ENCODE measurements at regions not wholly inside any gene's neighbourhood (a gene's known extent, or its start where the extent isn't known, plus 50 kb on each side); places are given as distances from the start of the nearest gene placed in this dataset.
"Not testable (repeated sequence)": the region's sequence is repeated elsewhere in the genome, so short reads cannot be mapped to it uniquely, and the experiment has no call there.

DNA sequence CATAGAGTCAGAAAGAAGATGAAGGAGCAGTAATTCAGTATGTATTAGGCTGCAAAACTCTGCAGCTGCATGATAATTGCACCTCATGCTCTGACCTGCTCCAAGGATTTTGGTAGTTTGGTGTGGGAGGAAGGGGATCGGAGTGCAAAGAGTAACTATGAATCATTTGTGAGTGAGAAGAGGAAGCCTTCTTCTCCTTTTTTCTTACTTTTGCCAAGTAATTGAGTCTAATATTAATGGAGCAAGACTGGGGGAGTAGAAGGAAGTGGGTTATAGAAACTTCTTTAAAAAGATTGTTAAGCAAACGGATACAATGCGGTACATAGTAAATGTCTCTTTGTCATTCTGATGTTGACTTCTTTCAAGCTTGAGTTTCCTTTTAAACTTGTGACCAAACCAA, 276.5 kb downstream of the EDEM1 start:
- CTCF ChIA-PET: no interaction called here

DNA sequence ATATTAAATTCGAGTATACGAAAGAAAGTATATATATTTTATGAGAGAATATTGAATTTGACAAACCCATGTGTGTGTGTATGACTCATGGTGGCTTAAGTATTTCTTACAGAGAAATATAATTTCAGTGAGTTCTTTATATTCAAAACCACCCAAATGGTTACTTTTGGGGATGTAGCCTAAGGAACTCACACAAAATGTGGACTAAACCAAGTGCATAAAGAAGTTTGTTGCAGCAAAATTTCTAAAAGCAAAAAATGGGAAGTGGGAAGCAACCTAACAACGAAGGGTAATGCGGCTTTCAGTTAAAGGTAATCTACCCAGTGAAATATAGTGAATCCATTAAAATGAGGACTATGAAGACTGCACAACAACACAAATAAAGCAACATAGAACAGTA, 277.1 kb downstream of the EDEM1 start:
- POLR2A ChIA-PET: no interaction called here

More for the DNA sequence above, 276.5 kb downstream of the EDEM1 start:
- POLR2A ChIA-PET: no interaction called here

DNA sequence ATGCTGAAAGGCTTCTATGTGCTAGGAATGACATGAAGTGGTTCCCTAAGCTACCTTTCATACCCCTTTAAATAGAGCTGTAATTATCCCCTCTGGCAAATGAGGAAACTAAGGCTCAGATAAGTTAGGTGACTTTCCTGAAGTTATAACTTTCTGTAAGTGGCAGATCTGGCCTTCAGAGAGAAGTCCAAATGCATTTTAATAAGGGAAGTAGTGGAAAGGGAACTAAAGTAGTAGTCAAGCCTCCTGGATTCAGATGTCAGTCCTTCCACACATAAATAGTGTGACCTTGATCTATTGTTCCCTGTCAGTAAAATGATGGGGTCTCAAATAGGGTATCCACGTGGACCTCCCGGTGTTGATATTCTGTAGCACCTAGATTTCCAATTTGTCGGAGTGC, 277.7 kb downstream of the EDEM1 start:
- CTCF ChIA-PET: no interaction called here
- POLR2A ChIA-PET: no interaction called here

More for the DNA sequence above, 277.1 kb downstream of the EDEM1 start:
- CTCF ChIA-PET: no interaction called here

DNA sequence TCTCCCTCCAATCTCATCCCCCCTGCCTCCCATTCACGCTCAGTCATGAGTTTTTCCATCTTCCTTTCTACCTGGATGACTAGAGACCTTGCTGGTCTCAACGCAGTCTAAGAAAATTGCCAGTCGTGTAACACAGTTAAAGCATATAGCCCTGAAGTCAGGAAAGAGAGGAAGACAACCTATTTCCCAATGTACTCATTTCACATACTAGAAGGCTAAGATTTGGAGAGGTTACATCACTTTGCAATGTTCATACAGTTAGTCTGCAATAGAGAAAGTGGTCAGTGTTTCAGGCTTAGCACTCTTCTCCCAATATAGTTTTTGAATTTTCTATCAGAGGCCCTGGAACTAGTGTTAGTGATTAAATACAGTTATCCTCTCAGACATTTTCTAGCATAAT, 278.6 kb downstream of the EDEM1 start:
- POLR2A ChIA-PET: no interaction called here
- CTCF ChIA-PET: no interaction called here

DNA sequence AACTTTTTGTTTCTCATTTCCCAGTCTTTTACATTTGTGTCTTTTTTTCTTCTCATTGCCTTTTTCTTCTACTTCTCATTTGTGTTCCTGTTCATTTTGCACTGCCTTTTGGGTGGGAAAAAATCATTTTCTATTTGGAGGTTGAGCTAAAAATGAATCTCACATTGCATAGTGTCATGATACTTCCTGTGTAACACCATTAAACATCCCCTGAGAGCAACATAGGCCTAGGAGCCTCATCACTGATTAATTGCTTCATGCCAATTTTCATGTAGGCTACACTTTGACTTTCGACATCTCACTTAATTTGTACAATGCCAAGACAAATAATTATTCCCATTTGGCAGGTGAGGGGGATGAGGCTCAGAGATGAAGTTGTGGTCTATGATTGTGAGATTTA, 279.2 kb downstream of the EDEM1 start:
- ChIA-PET POLR2A (no interaction called here), CTCF (no interaction called here)

DNA sequence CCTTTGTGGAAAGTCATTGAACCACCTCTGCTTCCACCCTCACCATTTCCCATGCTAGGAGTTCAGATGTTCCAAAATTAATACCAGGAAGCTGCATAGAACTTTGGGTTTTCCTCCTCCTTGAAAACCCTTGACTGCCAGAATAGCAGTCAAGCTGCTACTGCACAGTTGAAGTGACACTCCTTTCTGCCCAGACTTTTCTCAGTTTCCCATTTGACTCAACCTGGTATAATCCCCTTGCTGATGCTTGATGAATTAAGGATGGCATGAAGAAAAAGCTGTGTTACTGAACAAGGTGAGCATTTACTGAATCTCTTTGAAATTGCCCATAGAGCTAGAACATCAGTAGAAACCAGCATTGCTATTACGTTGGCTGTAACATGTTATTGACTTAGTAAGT, 286.0 kb downstream of the EDEM1 start:
- CTCF ChIA-PET: no interaction called here
- POLR2A ChIA-PET: no interaction called here

DNA sequence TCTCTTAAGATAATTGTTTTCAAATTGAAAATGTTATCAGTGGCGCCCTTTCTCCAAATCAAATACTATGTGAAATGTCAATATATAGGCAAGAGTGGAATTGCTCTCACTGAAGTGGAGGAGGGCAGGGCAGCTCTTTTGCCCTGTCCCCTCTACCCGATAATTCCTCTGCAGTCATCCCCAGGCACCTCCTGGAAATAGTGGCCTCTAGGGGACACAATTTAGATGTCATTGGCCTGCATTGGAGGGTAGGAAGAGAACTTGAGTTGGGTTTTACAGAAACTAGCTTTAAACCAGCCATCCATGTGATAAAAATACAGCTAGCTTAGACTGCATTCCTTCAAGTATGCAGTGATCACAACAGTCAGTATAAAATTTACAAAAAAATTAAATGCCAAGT, 288.9 kb downstream of the EDEM1 start:
- CTCF ChIA-PET: no interaction called here
- POLR2A ChIA-PET: no interaction called here

DNA sequence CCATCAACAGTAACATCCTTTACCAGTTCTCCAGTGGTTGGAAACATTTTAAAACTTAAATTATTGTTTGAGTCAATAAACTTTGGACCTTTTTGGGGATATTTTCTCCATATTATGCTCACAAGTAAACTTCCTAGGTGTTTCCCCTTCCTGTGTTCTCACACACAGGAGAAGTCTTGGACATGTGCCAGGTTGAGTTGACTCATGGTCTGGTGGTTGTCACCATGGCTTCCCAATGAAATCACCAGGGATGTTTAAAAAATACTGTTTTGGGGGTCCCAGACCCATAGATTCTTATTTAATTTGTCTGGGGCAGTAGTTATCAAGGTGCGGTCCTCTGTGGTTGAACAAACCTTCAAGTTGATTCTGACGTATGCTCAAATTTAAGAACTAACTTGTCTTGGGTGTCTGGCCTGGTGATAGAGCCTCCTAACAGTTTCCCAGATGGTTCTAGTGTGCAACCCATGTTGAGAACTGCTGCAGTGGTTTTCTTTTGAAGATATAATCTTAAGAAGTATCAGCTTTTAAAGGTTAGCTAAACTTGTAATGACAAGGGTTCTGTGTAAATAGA, 291.8 kb downstream of the EDEM1 start:
- CTCF ChIA-PET: no interaction called here
- POLR2A ChIA-PET: no interaction called here

DNA sequence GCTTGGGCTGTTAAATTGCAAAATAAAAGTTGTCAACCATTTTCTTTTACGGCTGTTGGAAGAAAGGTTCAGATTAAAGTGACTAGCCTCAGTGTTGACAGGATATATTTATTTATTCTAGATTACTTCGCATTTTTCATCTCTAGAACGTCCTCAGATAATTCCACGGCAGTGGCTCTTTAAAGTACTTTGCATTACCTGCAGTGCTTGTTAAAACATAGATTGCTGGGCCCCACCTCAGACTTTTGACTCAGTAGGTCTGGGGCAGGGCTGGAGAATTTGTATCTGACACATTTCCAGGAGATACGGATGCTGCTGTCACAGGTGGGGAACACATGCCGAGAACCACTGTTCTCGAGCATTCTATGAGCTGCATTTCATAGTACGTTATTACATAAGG, 292.7 kb downstream of the EDEM1 start:
- ChIA-PET POLR2A (no interaction called here), CTCF (no interaction called here)

DNA sequence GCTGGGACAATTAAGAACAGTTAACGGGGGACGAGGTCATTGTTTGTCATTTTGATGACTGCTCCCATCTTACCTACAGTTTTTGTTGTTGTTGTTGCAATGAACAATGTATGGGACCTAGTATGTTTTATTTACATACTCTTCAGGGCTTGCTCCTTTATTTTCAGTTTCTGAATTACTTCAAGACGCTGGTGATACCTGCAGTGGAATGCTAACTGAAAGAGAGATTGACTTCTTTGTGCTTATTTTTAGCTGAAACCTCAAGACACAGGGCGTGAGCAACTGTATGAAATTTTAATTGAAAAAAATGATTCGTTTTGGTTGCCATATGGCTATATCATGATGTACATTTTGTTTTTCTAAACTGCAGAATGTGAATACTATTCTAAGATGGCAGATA, 297.9 kb downstream of the EDEM1 start:
- ChIA-PET POLR2A (no interaction called here), CTCF (no interaction called here)

DNA sequence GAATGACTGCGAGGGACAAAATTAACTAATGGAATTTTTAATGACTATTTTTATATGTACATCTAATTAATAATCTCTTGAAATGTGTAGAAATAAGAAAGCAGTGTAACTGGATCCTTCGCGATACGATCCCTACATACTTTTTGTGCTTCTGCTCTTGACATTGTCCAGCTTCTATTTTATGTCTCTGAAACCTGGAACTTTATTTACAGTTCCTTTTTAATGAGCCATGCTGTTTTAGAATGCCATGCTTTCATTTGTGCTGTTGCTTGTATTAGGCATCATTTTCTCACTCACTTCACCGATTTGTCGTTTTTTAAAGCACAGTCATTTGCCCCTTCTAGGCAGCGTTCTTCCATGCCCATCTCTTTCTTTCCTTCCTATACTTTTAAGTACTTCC, 301.3 kb downstream of the EDEM1 start:
- CTCF ChIA-PET: no interaction called here
- POLR2A ChIA-PET: no interaction called here

DNA sequence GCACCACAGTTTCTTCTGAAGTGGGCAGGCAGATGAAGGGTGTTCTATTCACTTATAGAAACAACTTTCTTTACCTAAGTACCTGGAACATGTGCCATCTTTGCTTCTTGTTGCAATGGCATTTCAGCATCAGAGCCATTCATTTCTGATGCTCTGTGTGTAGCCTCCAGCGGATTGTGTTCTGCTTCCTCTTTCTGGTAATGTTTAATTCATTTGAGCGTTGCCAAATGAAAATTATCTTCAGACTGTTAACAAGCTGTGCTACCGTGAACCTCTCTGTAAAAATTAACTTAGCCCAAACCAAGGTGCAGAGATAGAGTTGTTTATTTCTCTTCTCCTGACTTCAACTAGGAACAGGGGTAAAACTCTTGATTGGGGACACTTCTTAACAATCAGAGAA, 302.0 kb downstream of the EDEM1 start:
- POLR2A ChIA-PET: no interaction called here
- CTCF ChIA-PET: no interaction called here

DNA sequence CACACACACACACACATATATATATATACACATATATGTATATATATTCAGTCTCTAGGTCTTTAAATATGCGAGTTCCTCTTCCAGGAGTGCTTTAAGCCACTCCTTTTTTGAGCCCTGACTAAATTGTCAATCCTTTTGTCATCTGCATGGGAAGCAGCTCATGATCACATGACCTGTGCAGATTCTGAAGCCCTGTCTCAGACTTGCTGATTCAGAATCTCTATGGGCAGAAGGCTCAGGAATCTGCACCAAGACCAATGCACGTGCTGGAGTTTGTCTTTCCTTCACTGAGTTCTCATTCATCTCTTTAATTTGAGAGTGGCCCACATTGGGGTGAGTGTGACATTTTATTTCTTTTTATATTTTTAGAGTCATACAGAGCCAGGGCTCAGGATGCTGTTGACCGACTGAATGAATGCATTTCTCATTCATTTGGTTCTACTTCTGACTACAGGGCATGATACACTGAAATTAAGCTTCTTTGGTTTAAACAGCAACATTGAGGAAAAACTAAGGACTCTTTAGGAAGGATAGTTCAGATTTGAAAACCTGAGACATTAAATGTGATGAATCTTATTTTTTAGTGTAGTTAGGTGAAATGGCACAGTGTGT, 307.5 kb downstream of the EDEM1 start:
- ChIA-PET POLR2A (no interaction called here), CTCF (no interaction called here)

DNA sequence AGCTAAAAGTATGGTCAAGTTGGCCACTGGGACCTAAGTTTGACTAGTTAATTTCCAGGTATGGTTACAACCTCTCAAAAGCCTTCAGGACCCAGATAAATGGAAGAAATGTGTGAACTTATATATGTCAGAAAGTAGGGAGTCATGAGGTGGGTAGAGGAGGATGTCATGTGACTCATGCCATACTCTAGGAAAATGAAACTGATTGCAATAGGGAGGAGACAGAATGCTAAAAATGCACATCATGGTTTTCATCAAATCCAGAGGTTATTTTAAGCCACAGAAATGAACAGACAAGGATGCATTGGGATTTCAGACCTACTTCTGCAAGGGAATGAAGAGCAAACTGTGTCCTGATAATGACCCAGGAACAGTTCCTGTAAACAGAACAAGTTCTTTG, 310.0 kb downstream of the EDEM1 start:
- ChIA-PET CTCF (no interaction called here), POLR2A (no interaction called here)

DNA sequence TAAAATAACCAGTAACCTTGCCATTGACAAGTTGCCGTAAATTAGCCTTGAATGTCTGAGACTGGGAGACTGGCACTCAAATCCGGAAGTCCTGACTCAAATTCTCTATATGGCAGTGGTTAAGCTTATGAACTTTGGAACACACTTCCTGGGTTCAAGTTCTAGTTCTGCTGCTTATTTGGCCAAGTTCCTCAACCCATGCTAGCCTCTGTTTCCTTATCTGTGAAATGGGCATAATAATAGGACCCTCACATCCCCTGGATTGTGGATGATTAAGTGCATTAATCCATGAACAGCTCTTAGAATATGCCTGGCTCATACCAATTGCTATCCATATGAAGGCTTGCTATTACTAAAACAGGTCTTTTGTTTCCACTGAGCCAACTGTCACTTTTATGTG, 311.5 kb downstream of the EDEM1 start:
- ChIA-PET POLR2A (no interaction called here), CTCF (no interaction called here)

DNA sequence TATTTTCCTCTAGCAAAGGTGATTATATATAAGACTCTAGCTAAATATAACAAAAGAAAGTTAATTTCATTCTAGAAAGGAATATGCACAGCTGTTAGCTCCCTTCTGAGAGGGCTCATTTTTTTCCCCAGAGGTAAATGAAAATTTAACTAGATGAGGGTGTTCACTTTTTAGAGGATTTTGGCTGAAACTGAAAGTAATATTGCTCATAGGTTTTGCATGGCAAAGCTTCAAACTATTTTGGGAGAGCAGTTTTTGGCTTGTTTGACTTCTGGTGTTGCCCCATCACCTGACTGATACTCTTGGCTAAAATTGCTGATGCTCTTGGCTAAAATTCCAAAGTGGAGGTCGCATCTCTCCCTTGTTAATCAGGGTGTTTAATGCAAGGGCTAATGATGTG, 311.9 kb downstream of the EDEM1 start:
- CTCF ChIA-PET: no interaction called here
- POLR2A ChIA-PET: no interaction called here

DNA sequence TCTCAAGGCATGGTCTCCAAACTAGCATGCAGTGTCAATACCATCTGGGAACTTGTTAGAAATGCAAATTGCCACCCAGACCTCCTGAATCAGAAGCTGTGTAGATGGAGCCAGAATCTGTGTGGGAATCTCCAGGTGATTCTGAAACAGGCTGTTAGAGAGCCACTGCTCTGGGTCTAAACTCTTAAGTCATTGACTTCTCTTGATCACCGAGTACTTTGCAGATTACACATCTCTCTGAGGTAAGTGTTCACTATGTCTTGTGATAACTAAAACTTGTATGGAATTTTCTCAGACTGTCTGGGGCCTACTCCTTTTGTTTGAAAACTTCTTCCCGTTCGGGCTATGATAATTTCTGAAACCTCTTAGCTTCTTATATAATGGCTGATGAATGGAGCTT, 315.6 kb downstream of the EDEM1 start:
- CTCF ChIA-PET: no interaction called here
- POLR2A ChIA-PET: no interaction called here

DNA sequence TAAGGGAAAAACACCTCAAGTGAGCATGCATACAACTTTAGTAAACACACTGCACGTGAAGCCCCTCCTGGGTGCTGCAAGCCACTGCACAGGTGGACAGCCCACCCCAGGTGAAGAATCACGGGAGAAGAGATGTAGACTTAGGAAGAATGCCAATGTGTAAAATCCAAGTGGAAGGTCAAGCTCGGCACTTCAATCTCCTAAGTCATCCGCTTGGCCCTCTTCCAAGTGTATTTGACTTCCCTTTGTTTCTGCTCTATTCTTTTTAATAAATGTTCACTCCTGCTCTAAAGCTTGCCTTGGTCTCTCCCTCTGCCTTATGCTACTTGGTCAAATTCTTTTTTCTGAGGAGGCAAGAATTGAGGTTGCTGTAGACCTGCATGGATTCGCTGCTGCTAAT, 316.6 kb downstream of the EDEM1 start:
- ChIA-PET CTCF (no interaction called here), POLR2A (no interaction called here)

DNA sequence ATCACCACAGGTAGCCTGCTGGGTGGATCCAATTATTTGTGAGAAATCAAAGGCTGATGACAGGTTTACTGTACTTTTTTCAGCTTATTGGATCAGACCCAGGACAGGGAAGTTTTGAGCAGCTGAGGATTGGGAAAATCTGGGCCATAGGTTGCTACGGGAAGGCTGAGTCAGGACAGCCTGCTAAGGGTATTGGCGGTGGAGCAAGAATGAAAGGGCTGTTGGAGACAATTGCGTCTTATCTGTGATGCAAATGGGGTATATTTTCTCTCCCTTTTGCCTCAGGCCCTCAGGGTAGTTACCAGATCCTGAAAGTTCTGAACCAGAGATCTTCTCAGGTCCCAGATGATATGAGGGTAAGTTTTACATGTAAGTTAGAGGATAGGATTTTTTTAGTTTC, 317.7 kb downstream of the EDEM1 start:
- ChIA-PET CTCF (no interaction called here), POLR2A (no interaction called here)

DNA sequence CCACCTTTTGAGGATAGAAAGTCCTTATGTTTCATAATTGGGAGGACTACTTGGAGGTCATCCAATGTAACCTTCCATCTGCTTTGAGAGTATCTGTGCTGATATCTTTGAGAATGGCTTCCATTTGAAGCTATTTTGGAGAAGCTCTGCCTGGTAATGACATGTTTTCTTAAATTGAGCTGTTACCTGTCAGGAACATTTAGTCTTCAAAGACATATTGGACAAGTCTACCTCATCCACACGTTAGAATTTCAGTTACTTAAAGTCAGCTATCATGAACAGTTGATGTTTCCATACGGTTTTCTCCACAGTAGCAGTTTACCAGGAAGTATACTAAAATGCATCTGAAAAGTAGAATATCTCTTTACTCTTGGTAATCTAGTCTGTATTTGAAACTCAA, 318.5 kb downstream of the EDEM1 start:
- POLR2A ChIA-PET: no interaction called here
- CTCF ChIA-PET: no interaction called here

DNA sequence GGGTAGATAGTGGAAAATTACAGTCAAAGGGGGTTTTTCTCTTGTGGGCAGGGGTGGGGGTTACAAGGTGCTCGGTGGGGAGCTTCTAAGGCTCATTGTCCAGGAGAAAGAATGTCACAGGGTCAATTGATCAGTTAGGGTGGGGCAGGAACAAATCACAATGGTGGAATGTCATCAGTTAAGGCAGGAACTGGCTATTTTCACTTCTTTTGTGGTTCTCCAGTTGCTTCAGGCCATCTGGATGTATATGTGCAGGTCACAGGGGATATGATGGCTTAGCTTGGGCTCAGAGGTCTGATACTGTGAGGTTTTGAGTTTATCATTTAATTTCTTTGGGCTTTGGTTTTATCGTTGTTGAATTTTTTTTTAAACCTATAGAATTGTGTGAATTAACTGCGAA, 321.4 kb downstream of the EDEM1 start:
- POLR2A ChIA-PET, CTCF ChIA-PET: not testable (repeated sequence)

DNA sequence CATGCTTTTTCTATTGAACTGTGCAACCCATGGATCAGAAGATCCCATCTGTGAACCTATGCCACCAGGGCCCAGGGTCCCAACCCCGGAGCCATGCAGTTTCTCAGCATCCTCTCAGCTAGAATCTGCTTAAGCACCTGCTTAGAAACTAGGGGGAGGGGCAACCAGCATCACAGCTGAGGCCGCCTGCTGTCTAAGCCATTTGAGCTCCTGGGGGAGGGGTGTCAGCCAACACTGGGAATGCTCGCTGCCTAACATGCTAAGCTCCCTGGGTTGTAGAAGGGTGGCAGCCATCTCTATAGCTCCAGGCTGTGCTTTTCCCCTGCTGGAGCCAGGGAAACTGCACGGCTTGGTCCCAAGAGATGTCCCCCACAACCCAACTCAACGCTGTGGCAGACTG, 322.8 kb downstream of the EDEM1 start:
- CTCF ChIA-PET: no interaction called here
- POLR2A ChIA-PET: no interaction called here

DNA sequence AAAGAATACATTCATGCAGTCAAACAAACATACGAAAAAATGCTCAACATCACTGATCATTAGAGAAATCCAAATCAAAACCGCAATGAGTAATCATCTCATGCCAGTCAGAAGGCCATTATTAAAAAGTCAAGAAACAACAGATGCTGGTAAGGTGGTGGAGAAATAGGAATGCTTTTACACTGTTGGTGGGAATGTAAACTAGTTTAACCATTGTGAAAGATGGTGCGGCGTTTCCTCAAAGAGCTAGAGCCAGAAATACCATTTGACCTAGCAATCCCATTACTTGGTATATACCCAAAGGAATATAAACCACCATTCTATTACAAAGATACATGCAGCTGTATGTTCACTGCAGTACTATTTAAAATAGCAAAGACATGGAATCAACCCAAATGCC, 330.4 kb downstream of the EDEM1 start:
- CTCF ChIA-PET: no interaction called here
- POLR2A ChIA-PET: no interaction called here

Measured in activated CD8-positive, alpha-beta memory T cell treated with anti-CD3 and anti-CD28 coated beads for 36 hours (primary cell).